ENCODE measurements at regions not wholly inside any gene's neighbourhood (a gene's known extent, or its start where the extent isn't known, plus 50 kb on each side); places are given as distances from the start of the nearest gene placed in this dataset.
"Not testable (repeated sequence)": the region's sequence is repeated elsewhere in the genome, so short reads cannot be mapped to it uniquely, and the experiment has no call there.

DNA sequence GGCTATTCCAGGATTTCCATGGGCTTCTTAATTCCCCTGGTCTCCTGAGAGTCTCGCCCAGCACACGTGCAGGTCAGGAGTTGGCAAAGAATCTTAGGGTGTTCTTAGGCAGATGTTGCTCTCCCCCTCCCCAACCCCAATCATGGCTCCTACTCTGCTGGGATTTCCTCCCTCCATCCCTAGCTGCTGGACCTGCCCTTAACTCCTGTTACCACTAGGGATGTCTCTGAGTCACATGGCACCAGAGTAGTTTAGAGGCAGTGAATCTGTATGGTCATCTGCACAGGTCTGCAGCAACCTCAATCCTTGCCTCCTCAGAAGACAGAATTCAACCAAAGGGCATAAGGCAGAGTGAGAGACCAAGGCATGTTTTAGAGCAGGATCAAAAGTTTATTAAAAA, 51.8 kb upstream of the CHST3 start:
- no peak for DNase-seq
- TF ChIP-seq, protein P1, sequence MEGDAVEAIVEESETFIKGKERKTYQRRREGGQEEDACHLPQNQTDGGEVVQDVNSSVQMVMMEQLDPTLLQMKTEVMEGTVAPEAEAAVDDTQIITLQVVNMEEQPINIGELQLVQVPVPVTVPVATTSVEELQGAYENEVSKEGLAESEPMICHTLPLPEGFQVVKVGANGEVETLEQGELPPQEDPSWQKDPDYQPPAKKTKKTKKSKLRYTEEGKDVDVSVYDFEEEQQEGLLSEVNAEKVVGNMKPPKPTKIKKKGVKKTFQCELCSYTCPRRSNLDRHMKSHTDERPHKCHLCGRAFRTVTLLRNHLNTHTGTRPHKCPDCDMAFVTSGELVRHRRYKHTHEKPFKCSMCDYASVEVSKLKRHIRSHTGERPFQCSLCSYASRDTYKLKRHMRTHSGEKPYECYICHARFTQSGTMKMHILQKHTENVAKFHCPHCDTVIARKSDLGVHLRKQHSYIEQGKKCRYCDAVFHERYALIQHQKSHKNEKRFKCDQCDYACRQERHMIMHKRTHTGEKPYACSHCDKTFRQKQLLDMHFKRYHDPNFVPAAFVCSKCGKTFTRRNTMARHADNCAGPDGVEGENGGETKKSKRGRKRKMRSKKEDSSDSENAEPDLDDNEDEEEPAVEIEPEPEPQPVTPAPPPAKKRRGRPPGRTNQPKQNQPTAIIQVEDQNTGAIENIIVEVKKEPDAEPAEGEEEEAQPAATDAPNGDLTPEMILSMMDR (IDR thresholded peaks at IDR 0.05): no peak
- intact Hi-C loops (cut with DNase I): no loop called here
- Histone ChIP-seq H3K27me3 (no peaks in the 10 kb centered on the region), H3K4me1 (no peaks in the 10 kb centered on the region), H3K36me3 (no peaks in the 10 kb centered on the region), H3K9ac (ENCODE audit: low read depth in 2 of 2, low read length in 2 of 2) (no peak overlapping the region), H3K9me3 (no peaks in the 10 kb centered on the region), H3K27ac (no peak overlapping the region), H3K4me3 (no peak overlapping the region)

DNA sequence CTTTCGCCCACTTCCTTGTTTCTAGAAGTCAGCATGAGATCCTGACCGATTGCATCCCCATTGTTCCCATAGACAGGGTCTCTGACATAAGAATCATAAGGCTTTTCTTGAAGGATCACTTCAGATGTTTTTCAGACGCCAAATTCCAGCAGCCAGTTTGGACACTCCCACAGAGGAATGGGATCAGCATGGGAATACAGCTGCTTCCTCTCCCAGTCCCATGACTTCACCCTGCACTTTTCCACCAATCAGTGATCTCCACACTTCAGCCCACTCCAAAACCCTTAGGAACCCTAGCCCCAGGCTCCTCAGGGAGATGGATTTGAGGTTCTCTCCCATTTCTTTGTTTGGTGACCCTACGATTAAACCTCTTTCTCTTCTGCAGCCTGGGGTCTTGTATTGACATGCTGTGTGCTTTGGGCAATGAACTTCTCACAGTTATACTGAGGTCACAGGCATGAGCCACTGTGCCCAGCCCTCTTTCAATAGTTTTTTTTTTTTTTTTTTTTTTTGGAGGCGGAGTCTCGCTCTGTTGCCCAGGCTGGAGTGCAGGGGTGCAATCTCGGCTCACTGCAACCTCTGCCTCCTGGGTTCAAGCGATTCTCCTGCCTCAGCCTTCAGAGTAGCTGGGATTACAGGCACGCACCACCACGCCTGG, 52.8 kb upstream of the CHST3 start:
- DNase-seq: no peak
- Histone ChIP-seq H3K9ac (ENCODE audit: low read depth in 2 of 2, low read length in 2 of 2) (no peak overlapping the region), H3K9me3 (no peaks in the 10 kb centered on the region), H3K27me3 (no peaks in the 10 kb centered on the region), H3K4me3 (no peak overlapping the region), H3K36me3 (no peaks in the 10 kb centered on the region), H3K27ac (no peak overlapping the region), H3K4me1 (no peaks in the 10 kb centered on the region)
- TF ChIP-seq, protein P1 (IDR thresholded peaks at IDR 0.05): no peak
- intact Hi-C loops (cut with DNase I): no loop called here

DNA sequence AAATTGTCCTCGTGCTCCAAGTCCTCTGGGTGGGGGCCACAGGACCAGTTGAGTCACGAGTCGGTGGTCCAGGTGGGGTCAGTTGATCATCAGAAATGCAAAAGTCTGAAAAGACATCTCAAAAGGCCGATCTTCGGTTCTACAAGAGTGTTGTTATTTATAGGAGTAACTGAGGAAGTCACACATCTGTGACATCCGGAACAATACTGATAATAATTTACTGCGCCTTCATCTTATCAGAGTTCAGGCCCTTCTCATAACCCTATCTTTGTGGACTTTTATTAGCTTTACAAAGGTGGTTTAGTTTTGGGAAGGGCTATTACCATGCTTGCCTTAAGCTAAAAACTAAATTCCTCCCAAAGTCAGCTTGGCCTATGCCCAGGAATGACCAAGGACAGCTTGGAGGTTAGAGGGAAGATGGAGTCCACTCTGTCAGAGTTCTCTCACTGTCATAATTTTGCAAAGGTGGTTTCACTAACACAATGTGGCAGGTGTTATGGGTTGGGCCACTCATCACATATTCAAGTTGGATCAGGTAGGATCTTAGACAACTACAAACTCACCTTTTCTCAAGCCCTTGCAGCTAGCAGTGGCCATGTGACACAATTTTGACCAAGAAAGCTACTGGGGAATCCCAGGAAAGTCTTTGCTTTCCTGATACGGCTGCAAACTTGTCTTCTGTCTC, 54.7 kb upstream of the CHST3 start:
- TF ChIP-seq, protein P1 (IDR thresholded peaks at IDR 0.05): no peak
- DNase-seq: no peak
- no peak overlapping the region for H3K4me3 ChIP-seq

DNA sequence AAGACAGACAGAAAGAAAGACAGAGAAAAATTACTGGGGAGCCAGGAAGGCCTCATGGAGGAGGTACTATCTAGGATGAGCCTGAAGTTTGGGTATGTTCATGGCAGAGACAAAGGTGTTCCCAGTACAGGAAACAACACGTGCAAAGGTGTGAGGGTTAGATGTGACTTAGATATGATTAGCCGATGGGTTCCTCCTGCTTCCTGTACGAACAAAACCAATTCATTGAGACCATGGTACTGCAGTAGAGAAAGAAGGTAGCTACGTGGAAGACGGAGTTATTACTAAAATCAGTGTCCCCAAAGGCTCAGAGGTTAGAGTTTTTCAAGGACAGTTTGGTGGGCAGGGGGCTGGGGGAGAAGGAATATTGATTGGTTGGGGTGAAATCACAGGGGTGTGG, 55.2 kb upstream of the CHST3 start:
- no peaks in the 10 kb centered on the region for H3K27me3 ChIP-seq
- no peak overlapping the region for H3K27ac ChIP-seq
- DNase-seq: no peak
- no peak overlapping the region for H3K9ac ChIP-seq (ENCODE audit: low read depth in 2 of 2, low read length in 2 of 2)
- intact Hi-C loops (cut with DNase I): loop anchor here (10.0 kb wide), 1 partner anchor 316 kb away; no protein-coding TSS in a partner anchor
- H3K9me3 ChIP-seq: no peaks in the 10 kb centered on the region
- H3K36me3 ChIP-seq: no peaks in the 10 kb centered on the region
- no peak overlapping the region for H3K4me3 ChIP-seq
- TF ChIP-seq, protein P1 (IDR thresholded peaks at IDR 0.05): no peak
- no peaks in the 10 kb centered on the region for H3K4me1 ChIP-seq

More for the DNA sequence above, 54.7 kb upstream of the CHST3 start:
- intact Hi-C loops (cut with DNase I): loop anchor here (10.0 kb wide), 1 partner anchor 315 kb away; no protein-coding TSS in a partner anchor
- Histone ChIP-seq H3K36me3 (no peaks in the 10 kb centered on the region), H3K27me3 (no peaks in the 10 kb centered on the region), H3K9me3 (no peaks in the 10 kb centered on the region), H3K9ac (ENCODE audit: low read depth in 2 of 2, low read length in 2 of 2) (no peak overlapping the region), H3K4me1 (no peaks in the 10 kb centered on the region), H3K27ac (no peak overlapping the region)

DNA sequence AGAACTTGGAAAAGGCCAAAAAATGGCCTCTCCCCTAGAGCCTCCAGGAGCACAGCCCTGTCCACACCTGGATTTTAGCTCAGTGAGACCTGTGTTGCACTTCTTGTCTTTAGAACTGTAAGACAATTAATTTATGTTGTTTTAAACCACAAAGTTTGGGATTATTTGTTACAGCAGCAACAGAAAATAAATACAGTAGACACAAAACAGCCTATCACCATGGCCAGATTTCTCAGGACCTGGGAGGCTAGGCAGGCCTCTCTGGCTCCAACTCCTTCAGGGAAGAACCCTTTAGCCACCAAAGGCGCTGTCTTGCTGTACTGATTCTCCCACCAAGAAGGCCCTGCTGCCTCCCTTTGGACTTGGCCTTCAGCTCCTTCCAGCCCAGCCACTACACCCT, 54.1 kb upstream of the PSAP start:
- Histone ChIP-seq H3K27ac (no peak overlapping the region), H3K36me3 (no peaks in the 10 kb centered on the region), H3K27me3 (no peaks in the 10 kb centered on the region), H3K4me1 (no peaks in the 10 kb centered on the region), H3K9ac (ENCODE audit: low read depth in 2 of 2, low read length in 2 of 2) (no peak overlapping the region), H3K4me3 (no peak overlapping the region), H3K9me3 (no peaks in the 10 kb centered on the region)
- DNase-seq: no peak
- TF ChIP-seq, protein P1 (IDR thresholded peaks at IDR 0.05): no peak
- intact Hi-C loops (cut with DNase I): loop anchor here (10.0 kb wide), 1 partner anchor 320 kb away; no protein-coding TSS in a partner anchor

DNA sequence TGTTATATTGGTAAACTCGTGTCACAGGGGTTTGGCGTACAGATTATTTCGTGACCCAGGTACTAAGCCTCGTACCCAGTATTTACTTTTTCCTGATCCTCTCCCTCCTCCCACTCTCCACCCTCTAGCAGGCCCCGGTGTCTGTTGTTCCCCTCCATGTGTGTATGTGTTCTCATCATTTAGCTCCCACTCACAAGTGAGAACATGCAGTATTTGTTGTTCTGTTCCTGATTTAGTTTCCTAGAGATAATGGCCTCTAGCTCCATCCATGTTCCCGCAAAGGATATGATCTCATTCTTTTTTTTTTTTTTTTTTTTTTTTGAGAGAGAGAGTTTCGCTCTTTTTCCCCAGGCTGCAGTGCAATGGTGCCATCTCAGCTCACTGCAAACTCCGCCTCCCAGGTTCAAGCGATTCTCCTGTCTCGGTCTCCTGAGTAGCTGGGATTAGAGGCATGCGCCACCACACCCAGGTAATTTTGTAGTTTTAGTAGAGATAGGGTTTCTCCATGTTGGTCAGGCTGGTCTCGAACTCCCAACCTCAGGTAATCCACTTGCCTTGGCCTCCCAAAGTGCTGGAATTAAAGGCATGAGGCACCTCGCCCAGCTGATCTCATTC, 52.7 kb upstream of the PSAP start:
- not testable (repeated sequence) for H3K9ac ChIP-seq (ENCODE audit: low read depth in 2 of 2, low read length in 2 of 2); DNase-seq
- intact Hi-C loops (cut with DNase I): loop anchor here (10.0 kb wide), 1 partner anchor 321 kb away; no protein-coding TSS in a partner anchor

More for the DNA sequence above, 52.7 kb upstream of the PSAP start:
- not testable (repeated sequence) for H3K27ac ChIP-seq, H3K4me1 ChIP-seq, H3K36me3 ChIP-seq, H3K27me3 ChIP-seq, H3K4me3 ChIP-seq, H3K9me3 ChIP-seq
